ENCODE measurements at regions not wholly inside any gene's neighbourhood (a gene's known extent, or its start where the extent isn't known, plus 50 kb on each side); places are given as distances from the start of the nearest gene placed in this dataset.

DNA sequence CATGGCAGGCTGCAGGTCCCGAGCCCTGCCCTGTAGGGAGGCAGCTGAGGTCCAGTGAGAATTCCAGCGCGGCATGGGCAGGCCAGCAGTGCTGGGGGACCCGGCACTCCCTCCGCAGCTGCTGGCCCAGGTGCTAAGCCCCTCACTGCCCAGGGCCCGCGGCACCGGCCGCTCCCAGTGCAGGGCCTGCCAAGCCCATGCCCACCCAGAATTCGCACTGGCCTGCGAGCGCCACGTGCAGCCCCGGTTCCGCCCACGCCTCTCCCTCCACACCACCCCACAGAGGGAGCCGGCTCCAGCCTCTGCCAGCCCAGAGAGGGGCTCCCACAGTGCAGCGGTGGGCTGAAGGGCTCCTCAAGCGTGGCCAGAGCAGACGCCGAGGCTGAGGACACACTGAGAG lies 158.5 kb upstream of the ACVR2A start:
- H3K4me1 ChIP-seq = no peaks in the 10 kb centered on the region
- DNase-seq = no peak
- intact Hi-C loops (cut with DNase I) = no loop called here
- H3K27ac ChIP-seq = no peak overlapping the region
- TF ChIP-seq POLR2A (IDR thresholded peaks at IDR 0.05) = no peak
- TF ChIP-seq, protein P1, sequence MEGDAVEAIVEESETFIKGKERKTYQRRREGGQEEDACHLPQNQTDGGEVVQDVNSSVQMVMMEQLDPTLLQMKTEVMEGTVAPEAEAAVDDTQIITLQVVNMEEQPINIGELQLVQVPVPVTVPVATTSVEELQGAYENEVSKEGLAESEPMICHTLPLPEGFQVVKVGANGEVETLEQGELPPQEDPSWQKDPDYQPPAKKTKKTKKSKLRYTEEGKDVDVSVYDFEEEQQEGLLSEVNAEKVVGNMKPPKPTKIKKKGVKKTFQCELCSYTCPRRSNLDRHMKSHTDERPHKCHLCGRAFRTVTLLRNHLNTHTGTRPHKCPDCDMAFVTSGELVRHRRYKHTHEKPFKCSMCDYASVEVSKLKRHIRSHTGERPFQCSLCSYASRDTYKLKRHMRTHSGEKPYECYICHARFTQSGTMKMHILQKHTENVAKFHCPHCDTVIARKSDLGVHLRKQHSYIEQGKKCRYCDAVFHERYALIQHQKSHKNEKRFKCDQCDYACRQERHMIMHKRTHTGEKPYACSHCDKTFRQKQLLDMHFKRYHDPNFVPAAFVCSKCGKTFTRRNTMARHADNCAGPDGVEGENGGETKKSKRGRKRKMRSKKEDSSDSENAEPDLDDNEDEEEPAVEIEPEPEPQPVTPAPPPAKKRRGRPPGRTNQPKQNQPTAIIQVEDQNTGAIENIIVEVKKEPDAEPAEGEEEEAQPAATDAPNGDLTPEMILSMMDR (IDR thresholded peaks at IDR 0.05) = no peak
- 95 to 100% methylated on average over 1 to 14 of the region's 21 CpGs for WGBS, 2 donors
- no peaks in the 10 kb centered on the region for H3K27me3 ChIP-seq
- H3K36me3 ChIP-seq = no peaks in the 10 kb centered on the region
- no peak overlapping the region for H3K4me3 ChIP-seq (replicated peaks in 1 of 3)
- H3K9me3 ChIP-seq = no peaks in the 10 kb centered on the region

DNA sequence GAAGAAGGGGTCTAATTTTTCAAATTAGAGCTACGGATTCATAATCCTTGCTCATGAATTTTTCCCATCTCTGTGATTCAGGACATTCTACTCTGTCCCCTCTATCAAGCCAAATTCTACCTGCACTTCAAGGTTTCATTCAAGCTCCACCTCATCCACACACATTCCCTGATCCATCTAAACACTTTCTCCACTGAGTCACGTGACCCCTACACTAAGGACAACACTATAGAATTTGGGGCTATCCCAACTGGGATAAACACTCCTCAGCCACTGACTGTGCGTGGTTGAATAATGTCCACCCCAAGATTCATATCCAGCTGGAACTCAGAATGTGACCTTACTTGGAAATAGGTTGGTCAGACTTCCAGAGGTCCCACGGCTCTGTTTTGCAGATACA lies 159.9 kb upstream of the ACVR2A start:
- 84 to 93% methylated on average over 4 of the region's 4 CpGs for WGBS, 2 donors
- Histone ChIP-seq H3K27me3 (no peaks in the 10 kb centered on the region), H3K36me3 (no peaks in the 10 kb centered on the region), H3K4me1 (no peaks in the 10 kb centered on the region), H3K9me3 (no peaks in the 10 kb centered on the region), H3K27ac (no peak overlapping the region), H3K4me3 (replicated peaks in 1 of 3) (no peak overlapping the region)
- TF ChIP-seq POLR2A (IDR thresholded peaks at IDR 0.05) = no peak
- TF ChIP-seq, protein P1 (IDR thresholded peaks at IDR 0.05) = no peak
- DNase-seq = no peak
- intact Hi-C loops (cut with DNase I) = no loop called here

DNA sequence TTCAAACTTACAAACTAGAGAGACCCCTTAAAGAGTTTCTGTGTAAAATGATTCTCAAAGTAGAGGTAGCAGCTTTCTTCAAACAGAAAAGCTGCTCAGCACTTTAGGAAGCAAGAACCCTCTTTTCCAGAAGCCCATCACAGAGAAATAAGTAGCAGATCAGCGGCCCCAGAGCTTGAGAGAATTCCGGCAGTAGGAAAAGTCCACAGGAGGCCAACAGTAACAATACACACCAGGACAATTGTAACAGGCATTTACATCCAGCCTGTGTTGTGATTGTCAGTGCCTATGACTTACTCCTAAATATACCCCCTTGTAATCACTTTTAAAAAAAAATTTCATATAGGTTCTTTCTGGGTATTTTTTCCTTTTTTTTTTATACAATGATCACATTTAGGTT lies 161.4 kb upstream of the ACVR2A start:
- TF ChIP-seq, protein P1 (IDR thresholded peaks at IDR 0.05) = no peak
- TF ChIP-seq POLR2A (IDR thresholded peaks at IDR 0.05) = no peak
- WGBS, 2 donors = 66 to 77% methylated on average over 2 of the region's 2 CpGs
- intact Hi-C loops (cut with DNase I) = no loop called here

DNA sequence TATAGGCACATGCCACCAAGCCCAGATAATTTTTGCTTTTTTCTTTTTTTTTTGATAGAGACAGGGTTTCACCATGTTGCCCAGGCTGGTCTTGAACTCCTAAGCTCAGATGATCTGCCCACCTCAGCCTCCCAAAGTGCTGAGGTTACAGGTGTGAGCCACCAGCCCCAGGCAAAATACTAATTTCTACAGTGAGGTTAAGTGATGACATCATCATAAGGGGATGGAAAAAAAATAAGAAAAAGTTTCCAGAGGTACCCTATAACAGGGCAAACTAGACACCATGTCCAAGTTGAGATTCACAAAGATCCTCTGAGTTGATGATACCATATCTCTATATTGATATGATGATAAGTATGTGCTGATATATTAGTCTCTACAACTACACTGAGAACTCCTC lies 163.7 kb upstream of the ACVR2A start:
- Histone ChIP-seq H3K36me3 (no peaks in the 10 kb centered on the region), H3K4me3 (replicated peaks in 1 of 3) (no peak overlapping the region), H3K27me3 (no peaks in the 10 kb centered on the region), H3K9me3 (no peaks in the 10 kb centered on the region), H3K4me1 (no peaks in the 10 kb centered on the region), H3K27ac (no peak overlapping the region)
- intact Hi-C loops (cut with DNase I) = no loop called here
- no peak for DNase-seq
- no peak for TF ChIP-seq POLR2A (IDR thresholded peaks at IDR 0.05)
- TF ChIP-seq, protein P1 (IDR thresholded peaks at IDR 0.05) = no peak

More for the DNA sequence above, 161.4 kb upstream of the ACVR2A start:
- Histone ChIP-seq H3K36me3 (no peaks in the 10 kb centered on the region), H3K27ac (no peak overlapping the region), H3K27me3 (no peaks in the 10 kb centered on the region), H3K4me1 (no peaks in the 10 kb centered on the region), H3K4me3 (replicated peaks in 1 of 3) (no peak overlapping the region), H3K9me3 (no peaks in the 10 kb centered on the region)
- DNase-seq = no peak

DNA sequence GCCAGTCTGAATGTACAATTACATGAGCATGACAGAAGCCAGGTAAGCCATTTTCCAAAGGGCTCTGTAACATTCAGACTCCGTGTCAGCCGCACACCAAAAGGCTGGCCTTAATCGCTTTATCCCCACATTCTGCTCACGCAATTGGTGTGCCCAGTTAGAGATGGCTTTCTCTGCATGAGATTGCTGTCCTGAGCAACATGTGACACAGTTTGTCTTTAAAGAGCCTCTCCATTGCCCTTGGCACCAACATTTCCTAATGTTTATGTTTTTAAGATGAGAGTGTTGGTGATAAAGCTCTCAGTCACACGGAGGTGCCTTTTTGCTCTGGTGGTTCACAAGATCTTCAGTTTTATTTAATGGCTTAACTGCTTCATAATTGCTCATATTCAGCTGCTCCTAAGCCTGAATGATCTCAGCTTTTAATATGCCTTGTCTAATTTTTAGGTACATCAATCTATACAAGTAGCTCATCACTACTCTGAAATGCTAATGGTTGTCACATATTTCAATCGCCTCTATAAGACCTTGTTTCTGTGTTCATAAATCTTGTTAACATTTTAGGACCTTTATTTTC lies 164.8 kb upstream of the ACVR2A start:
- Histone ChIP-seq H3K4me1 (no peaks in the 10 kb centered on the region), H3K27ac (no peak overlapping the region), H3K4me3 (replicated peaks in 1 of 3) (no peak overlapping the region), H3K9me3 (no peaks in the 10 kb centered on the region), H3K27me3 (no peaks in the 10 kb centered on the region), H3K36me3 (no peaks in the 10 kb centered on the region)
- no peak for TF ChIP-seq POLR2A (IDR thresholded peaks at IDR 0.05)
- TF ChIP-seq, protein P1 (IDR thresholded peaks at IDR 0.05) = no peak
- DNase-seq = no peak
- intact Hi-C loops (cut with DNase I) = no loop called here
- WGBS, 2 donors = 70 to 71% methylated on average over 6 of the region's 6 CpGs
